Stimulated activated naive CD4-positive, alpha-beta T cell treated with Interleukin-2 at 50 U/mL for 16 hours (primary cell): ENCODE measurements at regions not wholly inside any gene's neighbourhood (a gene's known extent, or its start where the extent isn't known, plus 50 kb on each side); places are given as distances from the start of the nearest gene placed in this dataset.
"Not testable (repeated sequence)": the region's sequence is repeated elsewhere in the genome, so short reads cannot be mapped to it uniquely, and the experiment has no call there.

Experiments used
- DNase-seq: peaks from one replicate; lab custom pipeline; 2025; lab: John Stamatoyannopoulos, UW

DNA sequence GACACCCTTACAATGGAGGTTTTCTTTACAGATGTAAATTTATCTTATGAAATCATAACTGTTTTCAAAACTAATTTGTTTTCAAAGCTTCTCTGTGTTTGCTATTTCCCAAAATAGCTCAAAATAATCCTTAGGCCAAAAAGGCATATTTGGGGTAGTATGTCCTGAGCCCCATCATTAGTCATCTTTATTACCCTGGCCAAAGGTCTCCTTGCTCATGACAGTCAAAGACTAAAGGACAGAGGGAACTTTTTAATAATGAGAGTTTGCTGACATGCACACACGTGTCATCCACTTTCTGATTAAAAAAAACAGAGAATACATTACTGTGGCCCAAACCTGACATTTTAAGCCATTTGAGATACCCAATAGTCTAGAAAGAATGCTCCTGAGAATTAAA, 221.9 kb upstream of the DUSP10 start:
- no peak for DNase-seq

DNA sequence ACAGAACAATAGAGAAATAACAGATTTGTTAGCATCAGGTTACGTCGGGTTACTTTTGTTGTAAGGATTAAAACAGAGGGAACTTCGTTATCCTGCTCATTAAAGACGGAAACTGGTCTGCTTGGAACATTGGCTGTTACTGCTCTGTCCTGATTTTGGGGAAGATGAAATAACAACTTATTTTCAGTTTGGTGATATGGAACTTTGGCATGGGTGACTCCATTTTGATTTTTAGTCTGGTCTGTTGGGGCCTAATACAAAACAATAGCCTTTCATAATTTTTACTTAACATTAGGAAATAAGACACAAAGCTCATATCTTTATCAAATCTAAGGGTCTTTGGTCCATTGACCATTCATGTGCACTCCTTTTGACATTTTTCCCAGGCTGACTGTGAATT, 220.5 kb upstream of the DUSP10 start:
- DNase-seq, result no peak

DNA sequence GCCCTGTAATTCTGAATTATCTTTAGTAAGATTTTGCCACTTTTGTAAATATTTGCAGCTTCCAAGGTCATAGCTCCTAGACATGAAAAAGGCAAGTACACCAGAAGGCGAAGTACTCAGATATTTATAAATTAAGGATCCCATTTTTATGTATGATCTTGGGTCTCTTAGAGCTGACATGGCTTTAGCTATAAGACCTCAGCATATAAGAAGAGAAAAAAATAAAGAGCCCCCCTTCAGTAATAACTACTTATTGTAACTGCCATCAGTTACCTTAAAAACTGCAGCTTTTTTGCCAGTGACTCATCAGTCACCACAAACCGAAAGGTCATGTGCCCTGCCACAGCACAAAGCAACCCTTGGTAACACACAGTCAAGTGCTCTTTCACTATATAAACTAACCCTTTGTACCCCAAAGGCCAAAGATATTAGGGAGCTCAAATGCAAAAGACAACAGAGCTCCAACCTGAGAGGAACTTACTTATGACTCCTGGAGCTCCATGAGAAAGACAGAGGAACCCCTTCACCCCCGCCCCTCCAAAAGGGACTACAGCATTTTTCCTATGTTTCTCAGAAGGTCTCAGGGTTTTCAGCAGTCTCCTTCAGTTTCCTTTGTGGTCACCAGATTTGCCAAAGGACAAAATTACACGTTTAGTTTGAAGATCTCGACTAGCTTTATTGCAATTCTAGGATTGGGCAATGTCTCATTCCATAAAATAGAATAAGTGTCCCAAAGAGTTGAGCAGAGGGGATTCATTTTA, 219.8 kb upstream of the DUSP10 start:
- DNase-seq, result no peak

DNA sequence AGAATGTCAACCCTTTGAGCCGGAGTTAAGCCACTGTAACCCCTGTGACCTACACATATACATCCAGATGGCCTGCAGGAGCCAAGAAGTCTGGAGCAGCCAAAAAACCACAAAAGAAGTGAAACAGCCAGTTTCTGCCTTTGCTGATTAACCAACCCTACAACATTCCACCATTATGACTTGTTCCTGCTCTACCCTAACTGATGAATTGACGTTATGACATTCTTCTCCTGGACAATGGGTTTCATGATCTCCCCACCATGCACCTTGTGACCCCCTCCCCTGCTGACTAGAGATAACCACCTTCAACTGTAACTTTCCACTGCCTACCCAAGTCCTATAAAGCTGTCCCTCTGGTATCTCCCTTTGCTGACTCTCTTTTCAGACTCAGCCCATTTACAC, 216.3 kb upstream of the DUSP10 start:
- not testable (repeated sequence) for DNase-seq

DNA sequence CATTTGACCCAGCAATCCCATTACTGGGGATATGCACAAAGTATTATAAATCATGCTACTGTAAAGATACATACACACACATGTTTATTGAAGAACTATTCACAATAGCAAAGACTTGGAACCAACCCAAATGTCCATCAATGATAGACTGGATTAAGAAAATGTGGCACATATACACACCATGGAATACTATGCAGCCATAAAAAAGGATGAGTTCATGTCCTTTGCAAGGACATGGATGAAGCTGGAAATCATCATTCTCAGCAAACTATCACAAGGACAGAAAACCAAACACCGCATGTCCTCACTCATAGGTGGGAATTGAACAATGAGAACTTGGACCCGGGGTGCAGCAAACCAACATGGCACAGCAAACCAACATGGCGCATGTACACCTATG, 215.5 kb upstream of the DUSP10 start:
- not testable (repeated sequence) for DNase-seq

DNA sequence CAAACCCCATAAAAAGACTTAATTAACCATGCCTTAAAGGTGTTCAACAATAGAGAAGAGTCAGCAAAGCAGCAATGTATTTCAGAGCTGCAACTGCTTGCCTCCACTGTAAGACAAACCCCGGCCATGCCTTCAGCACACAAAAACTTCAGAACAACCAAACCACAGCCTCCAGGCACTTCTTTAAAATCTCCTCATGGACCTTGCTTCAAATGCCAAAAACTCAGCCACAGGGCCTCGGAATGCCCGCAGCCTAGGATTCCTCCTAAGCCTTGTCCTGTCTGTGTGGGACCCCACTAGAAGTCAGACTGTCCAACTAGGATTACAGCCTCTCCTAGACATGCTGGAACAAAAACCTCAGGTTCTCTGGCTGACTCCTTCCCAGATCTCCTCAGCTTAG, 208.1 kb upstream of the DUSP10 start:
- DNase-seq, result no peak

DNA sequence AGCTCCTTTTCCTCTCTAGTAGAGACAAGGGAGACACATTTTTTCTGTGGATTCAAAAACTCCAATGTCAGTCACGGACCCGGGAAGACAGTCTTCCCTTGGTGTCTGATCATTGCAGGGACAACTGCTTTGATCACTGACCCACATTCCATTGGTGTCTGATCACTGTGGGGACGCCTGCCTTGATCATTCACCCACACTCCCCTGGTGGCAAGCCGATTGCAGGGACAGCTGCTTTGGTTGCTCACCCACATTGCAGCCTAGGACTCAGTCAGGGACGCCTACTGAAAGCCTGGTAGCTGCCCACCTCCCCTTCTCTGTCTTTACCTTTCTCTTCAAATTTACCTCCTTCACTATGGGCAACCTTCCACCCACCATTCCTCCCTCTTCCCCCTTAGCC, 206.6 kb upstream of the DUSP10 start:
- no peak for DNase-seq

DNA sequence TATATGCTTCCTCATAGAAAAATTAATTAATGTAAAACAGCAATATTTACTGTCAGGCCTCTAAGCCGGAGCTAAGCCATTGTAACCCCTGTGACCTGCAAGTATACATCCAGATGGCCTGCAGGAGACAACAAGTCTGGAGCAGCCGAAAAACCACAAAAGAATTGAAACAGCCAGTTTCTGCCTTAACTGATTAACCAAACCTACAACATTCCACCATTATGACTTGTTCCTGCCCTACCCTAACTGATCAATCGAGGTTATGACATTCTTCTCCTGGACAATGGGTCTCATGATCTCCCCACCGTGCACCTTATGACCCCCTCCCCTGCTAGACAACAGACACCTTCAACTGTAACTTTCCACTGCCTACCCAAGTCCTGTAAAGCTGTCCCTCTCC, 205.8 kb upstream of the DUSP10 start:
- no peak for DNase-seq

DNA sequence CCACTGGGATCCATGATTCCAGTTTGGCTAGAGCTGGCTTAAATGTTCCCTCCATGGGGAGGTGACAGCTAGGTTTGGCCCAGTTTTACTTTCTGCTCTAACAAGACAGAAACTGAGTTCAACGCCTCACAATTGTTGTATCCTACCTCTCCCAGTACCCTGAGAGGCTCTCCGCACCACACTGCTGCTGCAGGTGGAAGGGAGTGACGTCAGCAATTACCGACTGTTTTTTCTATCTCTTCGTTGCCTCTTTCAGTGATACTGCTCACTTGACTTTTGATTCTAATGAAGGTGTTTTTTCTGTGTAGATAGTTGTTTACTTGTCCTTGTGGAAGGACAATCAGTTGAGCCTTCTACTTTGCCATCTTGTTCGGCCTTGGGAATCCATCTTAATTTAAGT, 204.9 kb upstream of the DUSP10 start:
- no peak for DNase-seq

DNA sequence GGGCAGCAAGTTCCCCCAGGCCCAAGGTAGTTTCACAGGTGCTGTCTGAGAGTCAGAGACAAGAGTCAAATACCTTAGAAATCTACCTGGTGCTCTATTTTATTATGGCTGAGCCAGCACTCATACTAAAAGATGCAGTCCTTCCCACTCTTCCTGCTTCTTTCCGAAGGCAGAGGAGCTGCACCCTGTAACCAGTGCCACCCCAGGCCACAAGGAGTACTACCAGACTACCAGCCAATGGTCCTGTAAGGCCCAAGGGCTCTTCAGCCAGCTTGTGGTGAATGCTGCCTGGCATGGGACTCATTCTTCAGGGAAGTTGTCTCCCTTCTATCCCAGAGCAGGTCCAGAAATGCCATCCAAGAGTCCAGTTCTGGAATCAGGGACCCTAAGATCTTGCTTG, 203.8 kb upstream of the DUSP10 start:
- DNase-seq, result no peak

DNA sequence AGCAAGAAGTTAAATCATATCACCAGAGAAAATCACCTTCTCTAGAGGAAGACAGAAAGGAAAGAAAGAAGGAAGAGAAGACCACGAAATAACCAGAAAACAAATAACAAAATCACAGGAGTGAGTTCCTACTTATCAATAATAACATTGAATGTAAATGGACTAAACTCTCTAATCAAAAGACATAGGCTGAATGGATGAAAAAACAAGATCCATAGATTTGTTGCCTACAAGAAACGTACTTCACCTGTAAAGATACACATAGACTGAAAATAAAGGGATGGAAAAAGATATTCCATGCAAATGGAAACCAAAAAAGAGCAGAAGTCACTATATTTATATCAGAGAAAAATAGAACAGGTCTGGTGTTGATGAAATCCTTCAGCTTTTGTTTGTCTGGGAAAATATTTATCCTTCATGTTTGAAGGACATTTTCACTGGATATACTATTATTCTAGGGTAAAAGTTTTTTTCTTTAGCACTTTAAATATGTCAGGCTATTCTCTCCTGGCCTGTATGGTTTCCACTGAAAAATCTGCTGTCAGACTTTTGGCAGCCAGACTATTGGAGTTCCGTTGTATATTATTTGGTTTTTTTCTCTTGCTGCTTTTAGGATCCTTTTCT, 202.5 kb upstream of the DUSP10 start:
- no peak for DNase-seq

DNA sequence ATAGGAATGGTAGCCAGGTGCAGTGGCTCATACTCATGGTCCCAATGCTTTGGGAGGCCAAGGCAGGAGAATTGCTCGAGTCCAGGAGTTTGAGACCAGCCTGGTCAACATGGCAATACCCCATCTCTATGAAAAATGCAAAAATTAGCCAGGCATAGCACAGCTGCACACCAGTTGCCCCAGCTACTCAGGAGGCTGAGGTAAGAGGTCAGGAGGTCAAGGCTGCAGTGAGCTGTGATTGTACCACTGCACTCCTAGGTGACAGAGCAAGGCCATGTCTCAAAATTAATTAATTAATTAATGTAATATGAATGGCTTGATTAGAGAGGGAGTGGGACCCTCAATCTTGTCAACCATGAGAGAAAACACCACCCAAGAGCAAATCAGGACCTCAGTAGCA, 198.7 kb upstream of the DUSP10 start:
- no peak for DNase-seq

DNA sequence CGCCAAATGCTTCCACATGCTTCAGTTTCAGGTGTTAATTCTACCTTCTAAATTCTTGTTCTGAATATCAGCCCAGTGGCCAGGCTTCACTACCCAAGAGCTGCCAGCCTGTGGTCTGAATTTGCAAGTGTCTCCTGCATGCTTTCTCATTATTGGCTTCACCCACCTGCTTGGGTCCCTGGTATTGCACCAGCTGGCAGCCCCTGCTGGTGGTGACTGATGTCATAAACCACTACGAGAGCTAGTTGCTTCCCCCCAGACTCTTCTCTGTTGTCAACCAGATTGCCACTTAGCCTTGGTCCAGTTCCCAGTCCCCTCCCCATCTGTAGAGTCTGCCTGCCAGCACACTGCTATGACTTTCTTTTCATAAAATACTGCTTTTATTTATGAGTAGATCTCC, 197.7 kb upstream of the DUSP10 start:
- no peak for DNase-seq

DNA sequence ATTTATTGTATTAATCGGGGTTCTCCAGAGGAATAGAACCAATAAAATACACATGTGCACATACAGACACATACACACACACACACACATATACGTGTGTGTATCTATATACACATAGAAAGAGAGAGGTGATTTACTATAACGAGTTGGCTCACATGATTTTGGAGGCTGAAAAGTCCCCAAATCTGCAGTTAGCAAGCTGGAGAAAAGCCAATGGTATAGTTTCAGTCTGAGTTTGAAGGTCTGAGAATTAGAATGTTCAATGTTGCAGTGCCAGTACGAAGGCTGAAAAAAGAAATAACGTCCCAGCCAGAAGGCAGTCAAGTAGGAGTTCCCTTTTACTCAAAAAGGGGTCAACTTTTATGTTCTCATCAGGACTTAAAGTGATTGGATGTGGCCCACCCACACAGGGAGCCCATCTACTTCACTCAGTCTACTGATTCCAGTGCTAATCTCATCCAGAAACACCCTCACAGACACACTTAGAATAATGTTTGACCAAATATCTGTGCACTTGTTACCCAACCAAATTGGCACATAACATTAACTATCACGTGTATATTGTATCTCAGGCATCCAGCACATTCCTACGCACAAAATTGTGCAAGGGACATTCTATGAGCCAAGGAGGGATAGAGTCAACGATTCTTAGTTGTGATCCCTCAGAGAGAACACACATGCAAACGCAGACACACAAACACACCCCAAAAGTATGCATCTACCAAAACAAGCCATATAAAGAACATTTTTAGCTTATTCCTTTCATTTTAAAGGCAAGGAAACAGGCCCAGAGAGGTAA, 195.5 kb upstream of the DUSP10 start:
- no peak for DNase-seq

DNA sequence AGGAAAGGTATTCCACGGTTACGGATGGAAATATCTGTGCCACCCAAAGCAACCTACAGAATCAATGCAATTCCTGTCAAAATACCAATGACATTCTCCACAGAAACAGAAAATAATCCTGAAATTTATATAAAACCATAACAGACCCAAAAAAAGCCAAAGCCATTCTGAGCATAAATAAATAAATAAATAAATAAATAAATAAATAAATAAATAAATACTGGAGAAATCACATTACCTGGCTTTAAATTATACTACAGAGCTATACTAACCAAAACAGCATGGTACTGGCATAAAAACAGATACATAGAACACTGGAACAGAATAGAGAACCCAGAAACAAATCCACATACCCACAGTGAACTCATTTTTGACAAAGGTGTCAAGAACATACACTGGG, 191.9 kb upstream of the DUSP10 start:
- no peak for DNase-seq

DNA sequence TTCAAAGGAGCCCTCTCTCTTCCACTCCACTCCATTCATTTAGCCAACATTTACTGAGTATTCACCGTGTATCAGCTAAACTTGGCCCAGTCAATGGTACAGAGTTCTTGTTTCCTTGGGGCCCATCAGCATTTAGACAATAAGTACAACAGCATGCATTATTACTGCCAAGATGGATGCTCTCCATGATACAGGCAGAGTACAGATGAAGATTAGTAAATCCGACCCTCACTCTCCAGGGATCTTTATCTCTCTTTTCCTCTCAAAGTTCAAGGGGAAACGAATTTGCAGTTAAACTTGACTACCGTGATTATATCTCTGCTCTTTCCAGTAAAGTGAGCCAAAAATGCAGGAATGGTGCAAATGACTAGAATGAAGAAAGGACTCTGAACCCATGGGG, 184.6 kb upstream of the DUSP10 start:
- no peak for DNase-seq

DNA sequence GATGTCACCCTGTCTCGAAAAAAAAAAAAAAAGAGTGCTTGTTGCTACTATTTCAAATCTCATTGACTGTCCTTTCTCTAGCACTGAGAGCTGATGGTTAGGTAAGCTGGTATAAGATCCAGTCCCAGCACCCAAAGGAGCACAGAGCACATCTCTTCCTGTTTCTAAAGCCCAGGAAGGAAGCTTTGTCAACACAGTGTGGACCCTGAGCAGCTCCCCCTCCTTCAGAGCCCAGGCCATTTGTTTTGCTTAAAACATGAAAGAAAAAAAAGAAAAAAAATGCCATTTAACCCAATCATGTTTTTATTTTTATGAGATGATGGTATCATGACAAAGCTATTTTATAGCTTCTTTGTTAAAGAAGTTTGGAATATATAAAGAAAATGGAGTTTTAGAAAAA, 184.1 kb upstream of the DUSP10 start:
- DNase-seq, result no peak

DNA sequence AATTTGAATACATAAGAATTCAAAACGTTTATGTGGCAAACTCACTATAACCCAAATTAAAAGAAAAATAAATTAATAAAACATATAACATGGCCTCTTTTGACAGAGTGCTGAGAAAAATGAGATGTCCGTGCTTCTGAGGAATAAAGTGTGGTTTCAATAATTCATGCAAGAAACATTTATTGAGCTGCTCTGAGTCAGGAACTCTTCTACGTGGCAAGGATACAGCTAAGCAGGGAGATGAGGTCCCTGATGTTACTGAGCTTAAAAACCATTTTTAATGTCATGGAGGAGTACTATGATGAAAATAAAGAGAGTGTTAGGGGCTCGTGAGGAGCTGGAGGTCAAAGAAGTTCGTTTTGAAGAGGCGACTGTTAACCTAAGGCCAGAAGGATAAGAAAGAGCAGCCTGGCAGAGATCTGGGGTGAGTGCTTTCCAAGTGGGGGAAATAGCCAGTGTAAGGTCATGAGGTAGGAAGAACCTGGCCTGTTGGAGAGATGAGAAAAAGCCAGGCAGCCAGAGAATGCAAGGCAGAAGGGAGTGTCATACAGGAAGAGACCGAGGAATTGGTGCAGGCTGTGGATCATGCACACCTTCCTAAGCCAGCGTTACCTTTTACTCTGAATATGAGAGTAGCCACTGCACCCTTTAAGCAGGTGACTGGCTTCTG, 182.2 kb upstream of the DUSP10 start:
- no peak for DNase-seq

DNA sequence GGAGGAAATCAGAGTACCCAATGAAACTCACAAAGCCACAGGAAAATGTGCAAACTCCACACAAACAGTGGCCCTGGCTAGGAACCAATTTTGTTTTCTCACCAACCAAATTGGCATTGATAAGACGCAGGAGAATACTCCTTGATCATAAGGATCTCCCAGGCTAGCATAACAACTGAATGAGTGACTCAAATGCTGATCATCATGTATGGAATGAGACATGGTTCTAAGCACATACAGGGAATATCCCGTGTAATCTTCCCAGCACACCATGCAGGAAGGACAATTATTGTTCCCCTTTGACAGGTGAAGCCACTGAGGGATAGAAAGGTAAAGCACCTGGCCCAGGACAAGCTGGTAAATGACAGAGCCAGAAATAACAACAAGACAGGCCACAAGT, 180.0 kb upstream of the DUSP10 start:
- no peak for DNase-seq

DNA sequence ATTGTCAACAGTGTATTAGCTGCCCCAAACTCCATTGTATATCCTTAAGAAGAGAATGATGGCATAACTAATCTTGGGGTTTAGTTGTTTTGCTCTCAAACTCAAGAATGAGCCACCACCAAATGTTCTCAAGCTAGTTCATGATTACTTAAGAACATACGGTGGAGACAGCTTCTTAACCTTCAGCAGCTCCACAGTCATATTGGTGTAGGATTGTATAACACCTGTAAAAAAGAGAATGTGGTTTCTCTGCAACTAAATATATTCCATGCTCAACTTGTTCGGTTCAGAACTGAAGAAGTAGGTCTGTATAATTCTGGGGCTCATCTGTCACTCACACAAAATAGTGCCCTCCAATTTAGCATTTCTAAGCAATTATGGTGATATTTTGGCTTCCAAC, 177.9 kb upstream of the DUSP10 start:
- DNase-seq, result no peak

DNA sequence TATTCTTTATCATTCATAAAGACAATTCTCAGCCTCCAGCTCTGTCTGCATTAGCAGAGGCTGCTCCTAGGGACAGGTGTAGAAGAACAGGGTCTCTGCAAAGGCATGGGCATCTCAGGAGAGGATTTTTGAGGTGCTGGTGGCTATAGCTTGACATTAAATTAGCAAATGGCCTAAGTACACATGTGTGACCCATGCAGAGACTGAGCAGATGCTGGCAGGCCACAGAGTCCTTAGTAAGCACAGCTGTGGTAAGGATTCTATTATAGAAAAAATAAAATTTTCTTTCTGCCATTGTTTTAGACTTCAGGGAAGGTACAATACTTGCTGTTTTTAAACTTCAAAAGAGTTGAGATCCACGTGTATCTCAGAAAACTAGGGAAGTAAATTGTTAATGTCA, 177.5 kb upstream of the DUSP10 start:
- no peak for DNase-seq

DNA sequence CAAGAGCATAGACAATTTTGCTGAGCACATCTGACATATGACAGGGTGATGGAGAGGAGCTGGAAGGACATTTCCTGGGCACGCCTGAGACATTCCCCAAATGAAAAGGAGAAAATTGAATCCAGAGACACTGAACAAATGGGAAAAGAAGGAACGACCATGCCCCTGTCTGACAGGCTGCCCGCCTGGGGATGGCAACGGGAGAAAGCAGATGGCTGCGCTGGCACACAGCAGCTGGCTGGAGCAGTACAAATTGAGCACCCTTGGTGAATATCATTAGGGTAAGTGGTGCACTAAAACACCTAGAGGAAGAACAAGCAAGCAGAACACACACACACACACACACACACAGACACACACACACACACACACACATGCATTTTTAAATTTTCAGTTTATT, 174.3 kb upstream of the DUSP10 start:
- DNase-seq, result no peak

DNA sequence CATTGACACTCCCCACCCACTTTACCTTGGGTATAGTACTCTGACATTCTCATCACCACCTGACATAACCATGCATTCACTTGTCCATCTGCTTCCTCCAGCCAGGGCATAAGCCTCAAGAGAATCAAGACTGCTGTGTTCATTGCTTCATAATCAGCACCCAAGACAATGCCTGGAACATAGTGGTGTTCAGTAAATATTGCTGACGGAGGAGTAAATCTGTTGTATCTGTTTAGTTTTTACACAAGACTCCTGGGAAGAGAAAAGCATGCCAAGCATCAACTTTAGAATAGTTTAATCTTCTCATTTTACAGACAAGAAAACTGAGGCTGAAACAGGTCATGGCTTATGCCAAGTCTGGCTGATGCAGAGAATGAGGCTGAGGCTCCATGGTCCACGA, 173.9 kb upstream of the DUSP10 start:
- DNase-seq, result no peak
